HCT116 (cell line): ENCODE measurements at regions not wholly inside any gene's neighbourhood (a gene's known extent, or its start where the extent isn't known, plus 50 kb on each side); places are given as distances from the start of the nearest gene placed in this dataset.

Source experiments
- ATAC-seq: fragments of 200-7000 bp; cut with Tn5 transposase; 2 replicates; pipeline ENCODE4 v1.9.1; 2020; ENCODE audit warnings: mild to moderate bottlenecking, moderate library complexity
- BruUV-seq: library from RNA; stranded (reverse); fragments of 400-500 nt; replicated peaks from 2 replicates; lab custom pipeline; 2021; lab: Mats Ljungman, UMichigan
- CTCF ChIA-PET: fragments of 300-600 bp; sonication (Branson Sonifier 250); formaldehyde crosslinking; loops from one replicate; lab custom pipeline; 2021; ENCODE audit warnings: antibody characterized with exemption; lab: Charles Lee
- POLR2A ChIA-PET: fragments of 300-600, 350-600 bp; sonication (Branson Sonifier 250); formaldehyde crosslinking; loops from one replicate; lab custom pipeline; 2021; ENCODE audit warnings: antibody characterized with exemption; lab: Charles Lee
- RAD21 ChIA-PET, 2 experiments: fragments of 300-600 bp; sonication (Branson Sonifier 250); formaldehyde crosslinking; loops; one replicate each; lab custom pipeline; 2023; ENCODE audit warnings: low total read pairs in 2 of 2; ENCODE audit not compliant: uncharacterized antibody in 2 of 2, unreplicated experiment in 2 of 2, low non-redundant PET in 1 of 2; lab: Charles Lee
- DNase-seq: peaks from one replicate; pipeline ENCODE4 v3.0.0-alpha.2; 2010; ENCODE audit warnings: low read depth, low spot score
- H2AFZ ChIP-seq: fragments of 200-600 bp; shearing (Covaris generic), sonication (generic); 2 replicates; pipeline ENCODE4 v1.6.1; 2017; ENCODE audit warnings: low read depth, mixed run types, mixed read lengths, antibody characterized with exemption, low read length; ENCODE audit not compliant: poor library complexity, severe bottlenecking
- H3K27ac ChIP-seq: 2 replicates; pipeline ENCODE4 v1.5.1; 2012; ENCODE audit warnings: low read depth, low read length
- H3K27me3 ChIP-seq: fragments of 200-600 bp; sonication (generic); 2 replicates; pipeline ENCODE4 v1.6.1; 2016; ENCODE audit warnings: mixed run types, low read length, mixed read lengths; ENCODE audit not compliant: insufficient read depth
- H3K36me3 ChIP-seq, 2 experiments: fragments of 200-500 bp in 1 of 2; fragments of 200-600 bp in 1 of 2; sonication (Bioruptor generic) in 1 of 2; sonication (generic) in 1 of 2; 2 replicates each; pipeline versions ENCODE4 v1.5.1 to v1.6.1; 2014 to 2016; ENCODE audit warnings: low read length in 2 of 2, inconsistent platforms in 1 of 2, mixed read lengths in 1 of 2, mixed run types in 1 of 2; ENCODE audit not compliant: insufficient read depth in 2 of 2, control insufficient read depth in 1 of 2
- H3K4me1 ChIP-seq, 2 experiments: fragments of 200-600 bp in 1 of 2; sonication (generic) in 1 of 2; 2 replicates each; pipeline versions ENCODE4 v1.5.1 to v1.6.1; 2012 to 2017; ENCODE audit warnings: low read length in 2 of 2, inconsistent platforms in 1 of 2, mild to moderate bottlenecking in 1 of 2, mixed read lengths in 1 of 2, mixed run types in 1 of 2, moderate library complexity in 1 of 2; ENCODE audit not compliant: insufficient read depth in 2 of 2, control insufficient read depth in 1 of 2
- H3K4me2 ChIP-seq: fragments of 200-600 bp; sonication (generic); 2 replicates; pipeline ENCODE4 v1.6.1; 2017; ENCODE audit warnings: mixed run types, low read length, mixed read lengths
- H3K4me3 ChIP-seq, 2 experiments: fragments of 200-600 bp in 1 of 2; sonication (generic) in 1 of 2; replicated peaks in 1 of 2; 2 replicates each; pipeline ENCODE4 v1.5.1; 2011 to 2016; ENCODE audit warnings: low read length in 2 of 2, control low read depth in 1 of 2, low read depth in 1 of 2, mild to moderate bottlenecking in 1 of 2, mixed read lengths in 1 of 2, mixed run types in 1 of 2
- H3K79me2 ChIP-seq: fragments of 200-600 bp; sonication (generic); 2 replicates; pipeline ENCODE4 v1.6.1; 2017; ENCODE audit warnings: mild to moderate bottlenecking, mixed run types, low read length, moderate library complexity, mixed read lengths; ENCODE audit not compliant: insufficient read depth
- H3K9ac ChIP-seq: fragments of 200-600 bp; sonication (generic); 2 replicates; pipeline ENCODE4 v1.6.1; 2016; ENCODE audit warnings: low read length, mixed read lengths
- H3K9me2 ChIP-seq: fragments of 200-600 bp; sonication (generic), shearing (Covaris generic); 2 replicates; pipeline ENCODE4 v1.6.1; 2017; ENCODE audit warnings: mixed run types, mild to moderate bottlenecking, moderate library complexity; ENCODE audit not compliant: insufficient read depth
- H3K9me3 ChIP-seq, 2 experiments: fragments of 200-500 bp in 1 of 2; fragments of 200-600 bp in 1 of 2; sonication (Bioruptor generic) in 1 of 2; sonication (generic) in 1 of 2; 2 replicates each; pipeline ENCODE4 v1.6.1; 2014 to 2017; ENCODE audit warnings: low read length in 2 of 2, mixed read lengths in 2 of 2, inconsistent platforms in 1 of 2, low read depth in 1 of 2, mild to moderate bottlenecking in 1 of 2, mixed run types in 1 of 2, moderate library complexity in 1 of 2; ENCODE audit not compliant: control insufficient read depth in 1 of 2, insufficient read depth in 1 of 2
- H4K20me1 ChIP-seq: fragments of 200-600 bp; sonication (generic), shearing (Covaris generic); 2 replicates; pipeline ENCODE4 v1.6.1; 2017; ENCODE audit warnings: mixed run types, mild to moderate bottlenecking, moderate library complexity; ENCODE audit not compliant: insufficient read depth
- ATF3 ChIP-seq: IDR thresholded peaks from 2 replicates; pipeline ENCODE4 v1.6.1; 2012
- CTCF ChIP-seq, 3 experiments: fragments of 200-600 bp in 1 of 3; sonication (generic) in 1 of 3; IDR thresholded peaks in 2 of 3; conservative IDR thresholded peaks in 1 of 3; 2 replicates each; pipeline ENCODE4 v1.5.1; 2012 to 2017; ENCODE audit warnings: low read depth in 2 of 3, low read length in 2 of 3, antibody characterized with exemption in 1 of 3, borderline replicate concordance in 1 of 3, control low read depth in 1 of 3, mild to moderate bottlenecking in 1 of 3, mixed read lengths in 1 of 3, mixed run types in 1 of 3, moderate library complexity in 1 of 3; ENCODE audit not compliant: insufficient read depth in 1 of 3
- EGR1 ChIP-seq: IDR thresholded peaks from 2 replicates; pipeline ENCODE4 v1.6.1; 2012; ENCODE audit warnings: low read depth
- ELF1 ChIP-seq: IDR thresholded peaks from 2 replicates; pipeline ENCODE4 v1.6.1; 2012; ENCODE audit warnings: low read depth, borderline replicate concordance
- EZH2phosphoT487 ChIP-seq: fragments of 200-600 bp; IDR thresholded peaks from 2 replicates; pipeline ENCODE4 v1.6.1; 2018; ENCODE audit warnings: antibody characterized with exemption, borderline replicate concordance
- FOSL1 ChIP-seq: IDR thresholded peaks from 2 replicates; pipeline ENCODE4 v1.6.1; 2012; ENCODE audit warnings: low read depth
- YY1 ChIP-seq: IDR thresholded peaks from 2 replicates; pipeline ENCODE4 v1.6.1; 2011; ENCODE audit warnings: low read length, low read depth, moderate library complexity, mild to moderate bottlenecking; ENCODE audit not compliant: insufficient replicate concordance; ENCODE audit errors: extremely low read depth
- ZFX ChIP-seq: fragments of 450-650 bp; IDR thresholded peaks from 2 replicates; pipeline ENCODE4 v1.6.1; 2017
- intact Hi-C: fragments of 100-400 bp; cut with micrococcal nuclease; formaldehyde crosslinking; loops from 2 replicates; pipeline ENCODE4 v1.10.0; 2022
- TF ChIP-seq, protein P1 (sequence below): IDR thresholded peaks from 2 replicates; pipeline ENCODE4 v1.6.1; 2012; ENCODE audit warnings: low read depth

DNA sequence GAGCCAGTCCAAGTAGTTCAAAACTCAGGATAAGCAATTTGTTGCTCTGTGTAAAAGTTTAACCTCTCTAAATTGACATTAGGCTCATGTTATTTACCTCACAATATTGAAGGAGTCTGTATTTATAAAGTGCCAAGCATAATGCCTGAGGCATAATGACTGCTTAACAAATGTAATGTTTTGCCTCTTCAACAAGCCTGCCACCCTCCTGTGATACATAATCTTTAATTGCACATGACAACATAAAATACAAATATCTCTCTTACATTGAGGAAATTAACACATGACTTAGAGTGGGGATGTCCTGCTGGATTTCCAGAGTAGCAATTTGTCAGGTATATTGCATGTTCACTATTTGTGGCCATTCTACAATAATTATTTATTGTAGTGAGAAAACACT is 469.2 kb upstream of the ANO5 start:
- TF ChIP-seq YY1: no peak
- no peak for TF ChIP-seq ELF1
- TF ChIP-seq FOSL1: no peak
- TF ChIP-seq, protein P1, sequence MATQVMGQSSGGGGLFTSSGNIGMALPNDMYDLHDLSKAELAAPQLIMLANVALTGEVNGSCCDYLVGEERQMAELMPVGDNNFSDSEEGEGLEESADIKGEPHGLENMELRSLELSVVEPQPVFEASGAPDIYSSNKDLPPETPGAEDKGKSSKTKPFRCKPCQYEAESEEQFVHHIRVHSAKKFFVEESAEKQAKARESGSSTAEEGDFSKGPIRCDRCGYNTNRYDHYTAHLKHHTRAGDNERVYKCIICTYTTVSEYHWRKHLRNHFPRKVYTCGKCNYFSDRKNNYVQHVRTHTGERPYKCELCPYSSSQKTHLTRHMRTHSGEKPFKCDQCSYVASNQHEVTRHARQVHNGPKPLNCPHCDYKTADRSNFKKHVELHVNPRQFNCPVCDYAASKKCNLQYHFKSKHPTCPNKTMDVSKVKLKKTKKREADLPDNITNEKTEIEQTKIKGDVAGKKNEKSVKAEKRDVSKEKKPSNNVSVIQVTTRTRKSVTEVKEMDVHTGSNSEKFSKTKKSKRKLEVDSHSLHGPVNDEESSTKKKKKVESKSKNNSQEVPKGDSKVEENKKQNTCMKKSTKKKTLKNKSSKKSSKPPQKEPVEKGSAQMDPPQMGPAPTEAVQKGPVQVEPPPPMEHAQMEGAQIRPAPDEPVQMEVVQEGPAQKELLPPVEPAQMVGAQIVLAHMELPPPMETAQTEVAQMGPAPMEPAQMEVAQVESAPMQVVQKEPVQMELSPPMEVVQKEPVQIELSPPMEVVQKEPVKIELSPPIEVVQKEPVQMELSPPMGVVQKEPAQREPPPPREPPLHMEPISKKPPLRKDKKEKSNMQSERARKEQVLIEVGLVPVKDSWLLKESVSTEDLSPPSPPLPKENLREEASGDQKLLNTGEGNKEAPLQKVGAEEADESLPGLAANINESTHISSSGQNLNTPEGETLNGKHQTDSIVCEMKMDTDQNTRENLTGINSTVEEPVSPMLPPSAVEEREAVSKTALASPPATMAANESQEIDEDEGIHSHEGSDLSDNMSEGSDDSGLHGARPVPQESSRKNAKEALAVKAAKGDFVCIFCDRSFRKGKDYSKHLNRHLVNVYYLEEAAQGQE: no peak
- no peak for TF ChIP-seq CTCF (IDR thresholded peaks at IDR 0.05 in 2 of 3, conservative IDR thresholded peaks at IDR 0.05 in 1 of 3; ENCODE audit: borderline replicate concordance in 1 of 3, insufficient read depth in 1 of 3, low read depth in 2 of 3, low read length in 2 of 3)
- no peak for TF ChIP-seq ATF3
- TF ChIP-seq EZH2phosphoT487: no peak
- no peak for TF ChIP-seq EGR1
- no peak for TF ChIP-seq ZFX
- TF ChIP-seq, all 23 proteins: peak for 0
- no peaks in the 10 kb centered on the region for H3K27me3 ChIP-seq
- no peak overlapping the region for H2AFZ ChIP-seq
- H3K4me1 ChIP-seq: no peaks in the 10 kb centered on the region
- H3K36me3 ChIP-seq: no peaks in the 10 kb centered on the region
- H4K20me1 ChIP-seq: no peaks in the 10 kb centered on the region
- BruUV-seq: no TSS peak
- H3K79me2 ChIP-seq: no peaks in the 10 kb centered on the region
- no peak overlapping the region for H3K4me3 ChIP-seq
- POLR2A ChIA-PET: no interaction called here
- intact Hi-C loops: no loop called here
- no peak for ATAC-seq
- peaks cover 4 to 12% of the 10 kb centered on the region in 2 experiments; a peak in 2 of 4 replicates for H3K9me3 ChIP-seq
- no peak overlapping the region for H3K9ac ChIP-seq
- no peak overlapping the region for H3K4me2 ChIP-seq
- H3K9me2 ChIP-seq: no peaks in the 10 kb centered on the region
- RAD21 ChIA-PET: no interaction called here
- no peak for DNase-seq
- H3K27ac ChIP-seq: no peak overlapping the region
- CTCF ChIA-PET: no interaction called here
